IMR-90 (cell line): ENCODE measurements at regions not wholly inside any gene's neighbourhood (a gene's known extent, or its start where the extent isn't known, plus 50 kb on each side); places are given as distances from the start of the nearest gene placed in this dataset.

Experiments
- ATAC-seq: fragments of 200-7000 bp; cut with Tn5 transposase; 2 replicates; pipeline ENCODE4 v1.9.1; 2020; ENCODE audit warnings: low read depth, mild to moderate bottlenecking, moderate library complexity
- BruUV-seq: library from RNA; stranded (reverse); fragments of 400-500 nt; replicated peaks from 2 replicates; lab custom pipeline; 2021; lab: Mats Ljungman, UMichigan
- CTCF ChIA-PET: fragments of 300-600 bp; formaldehyde crosslinking; extraction: SDS; loops from one replicate; lab custom pipeline; 2021; ENCODE audit warnings: antibody characterized with exemption; lab: Yijun Ruan, JAX
- POLR2A ChIA-PET: fragments of 300-600 bp; sonication (Branson Sonifier 250); formaldehyde crosslinking; loops from one replicate; lab custom pipeline; 2022; ENCODE audit warnings: antibody characterized with exemption; ENCODE audit not compliant: unreplicated experiment; lab: Charles Lee
- DNase-seq: peaks from one replicate; pipeline ENCODE4 v3.0.0; 2013
- H2AFZ ChIP-seq: replicated peaks from 2 replicates; pipeline ENCODE3; 2013; ENCODE audit warnings: low read length, mild to moderate bottlenecking; ENCODE audit not compliant: poor library complexity
- H2AK5ac ChIP-seq: 2 replicates; pipeline ENCODE4 v1.6.1; 2013; ENCODE audit warnings: low read depth, low read length, inconsistent platforms
- H2AK9ac ChIP-seq: replicated peaks from 2 replicates; pipeline ENCODE3; 2013; ENCODE audit warnings: mild to moderate bottlenecking, low read depth, low read length, moderate library complexity; ENCODE audit not compliant: poor library complexity
- H2BK120ac ChIP-seq: 2 replicates; pipeline ENCODE4 v1.6.1; 2013; ENCODE audit warnings: low read depth, low read length, inconsistent platforms
- H2BK15ac ChIP-seq: 3 replicates; pipeline ENCODE4 v1.6.1; 2013; ENCODE audit warnings: low read depth, low read length, inconsistent platforms
- H2BK20ac ChIP-seq: 2 replicates; pipeline ENCODE4 v1.6.1; 2013; ENCODE audit warnings: low read depth, mild to moderate bottlenecking, inconsistent platforms, low read length, moderate library complexity
- H2BK5ac ChIP-seq: 2 replicates; pipeline ENCODE4 v1.6.1; 2013; ENCODE audit warnings: mild to moderate bottlenecking, low read depth, low read length, inconsistent platforms; ENCODE audit not compliant: poor library complexity, severe bottlenecking
- H3K14ac ChIP-seq: replicated peaks from 2 replicates; pipeline ENCODE4 v1.6.1; 2013; ENCODE audit warnings: low read depth, low read length, inconsistent platforms
- H3K18ac ChIP-seq: 2 replicates; pipeline ENCODE4 v1.6.1; 2013; ENCODE audit warnings: low read depth, low read length, control low read depth
- H3K23ac ChIP-seq: 2 replicates; pipeline ENCODE4 v1.6.1; 2013; ENCODE audit warnings: low read depth, low read length, inconsistent platforms
- H3K27ac ChIP-seq: 2 replicates; pipeline ENCODE4 v1.5.1; 2013; ENCODE audit warnings: mild to moderate bottlenecking, control low read depth, low read length; ENCODE audit not compliant: insufficient read depth
- H3K27me3 ChIP-seq: 2 replicates; pipeline ENCODE4 v1.6.1; 2013; ENCODE audit warnings: low read length; ENCODE audit not compliant: control insufficient read depth, insufficient read depth
- H3K36me3 ChIP-seq: 2 replicates; pipeline ENCODE4 v1.6.1; 2013; ENCODE audit warnings: low read length, mixed read lengths; ENCODE audit not compliant: control insufficient read depth, insufficient read depth
- H3K4ac ChIP-seq: 2 replicates; pipeline ENCODE4 v1.6.1; 2013; ENCODE audit warnings: low read depth, low read length, inconsistent platforms
- H3K4me1 ChIP-seq: 2 replicates; pipeline ENCODE4 v1.6.1; 2013; ENCODE audit warnings: low read length, mixed read lengths; ENCODE audit not compliant: control insufficient read depth, insufficient read depth
- H3K4me2 ChIP-seq: 2 replicates; pipeline ENCODE4 v1.6.1; 2013; ENCODE audit warnings: low read depth, mild to moderate bottlenecking, control low read depth, low read length, moderate library complexity
- H3K4me3 ChIP-seq: 2 replicates; pipeline ENCODE4 v1.5.1; 2013; ENCODE audit warnings: low read depth, mild to moderate bottlenecking, control low read depth, low read length, moderate library complexity; ENCODE audit not compliant: insufficient read depth
- H3K56ac ChIP-seq: 2 replicates; pipeline ENCODE4 v1.6.1; 2013; ENCODE audit warnings: low read length, inconsistent platforms; ENCODE audit not compliant: insufficient read depth; ENCODE audit errors: extremely low read depth
- H3K79me1 ChIP-seq, 2 experiments: 2 replicates each; pipeline ENCODE4 v1.6.1; 2013; ENCODE audit warnings: low read length in 2 of 2, inconsistent platforms in 1 of 2, low read depth in 1 of 2
- H3K9ac ChIP-seq: 2 replicates; pipeline ENCODE4 v1.6.1; 2013; ENCODE audit warnings: low read depth, low read length, control low read depth
- H3K9me1 ChIP-seq: 2 replicates; pipeline ENCODE4 v1.6.1; 2013; ENCODE audit warnings: low read length, inconsistent platforms; ENCODE audit not compliant: insufficient read depth
- H3K9me3 ChIP-seq: 2 replicates; pipeline ENCODE4 v1.6.1; 2013; ENCODE audit warnings: low read length; ENCODE audit not compliant: control insufficient read depth, insufficient read depth
- H4K20me1 ChIP-seq: 2 replicates; pipeline ENCODE4 v1.6.1; 2013; ENCODE audit warnings: low read length, inconsistent platforms; ENCODE audit not compliant: insufficient read depth
- H4K5ac ChIP-seq: 2 replicates; pipeline ENCODE4 v1.6.1; 2013; ENCODE audit warnings: mild to moderate bottlenecking, low read depth, low read length, control low read depth
- H4K8ac ChIP-seq, 2 experiments: 2 replicates each; pipeline ENCODE4 v1.6.1; 2013; ENCODE audit warnings: low read depth in 2 of 2, low read length in 2 of 2, control low read depth in 1 of 2, inconsistent platforms in 1 of 2
- H4K91ac ChIP-seq: 2 replicates; pipeline ENCODE4 v1.6.1; 2013; ENCODE audit warnings: low read depth, low read length, inconsistent platforms; ENCODE audit not compliant: insufficient read depth
- BHLHE40 ChIP-seq: fragments of 150-350 bp; IDR thresholded peaks from 2 replicates; pipeline ENCODE4 v1.6.1; 2016; ENCODE audit warnings: mild to moderate bottlenecking, low read depth, low read length
- CHD1 ChIP-seq: IDR thresholded peaks from 2 replicates; pipeline ENCODE4 v1.6.1; 2012; ENCODE audit warnings: low read depth, low read length, improper control_type of control experiment
- MAFK ChIP-seq: IDR thresholded peaks from 2 replicates; pipeline ENCODE4 v1.6.1; 2012; ENCODE audit warnings: low read depth, low read length, improper control_type of control experiment
- MAZ ChIP-seq: IDR thresholded peaks from 2 replicates; pipeline ENCODE4 v1.6.1; 2012; ENCODE audit warnings: low read depth, mild to moderate bottlenecking, low read length, improper control_type of control experiment, moderate library complexity, borderline replicate concordance
- NFE2L2 ChIP-seq: fragments of 150-350 bp; IDR thresholded peaks from 2 replicates; pipeline ENCODE4 v1.6.1; 2016; ENCODE audit warnings: low read depth, mild to moderate bottlenecking, low read length
- POLR2A ChIP-seq: IDR thresholded peaks from 2 replicates; pipeline ENCODE4 v1.6.1; 2012; ENCODE audit warnings: mild to moderate bottlenecking, low read depth, low read length
- RCOR1 ChIP-seq: IDR thresholded peaks from 2 replicates; pipeline ENCODE4 v1.6.1; 2012; ENCODE audit warnings: mild to moderate bottlenecking, low read length, improper control_type of control experiment; ENCODE audit not compliant: insufficient replicate concordance
- RFX5 ChIP-seq: IDR thresholded peaks from 2 replicates; pipeline ENCODE4 v1.8.0; 2012; ENCODE audit warnings: low read depth, mild to moderate bottlenecking, low read length, moderate library complexity
- SMC3 ChIP-seq: fragments of 150-350 bp; IDR thresholded peaks from 2 replicates; pipeline ENCODE4 v1.6.1; 2016; ENCODE audit warnings: low read depth, mild to moderate bottlenecking, antibody characterized with exemption, low read length, moderate library complexity
- WGBS, 2 experiments: methylation state at CpG; one replicate each; pipeline versions ENCODE4 v1.1.5 to v1.1.7; 2013; ENCODE audit warnings: missing lambda C conversion rate in 2 of 2; ENCODE audit not compliant: insufficient read length in 1 of 2; ENCODE audit errors: extremely low coverage in 2 of 2; 5-methylcytosine and 5-hydroxymethylcytosine counted together
- dilution Hi-C: fragments of 300-500 bp; cut with HindIII; formaldehyde crosslinking; loops from one replicate; pipeline ENCODE4 v1.14.3; 2018; ENCODE audit warnings: low sequenced_read_pairs; ENCODE audit not compliant: unreplicated experiment
- in situ Hi-C: fragments of 300-500 bp; cut with MboI; formaldehyde crosslinking; loops from 3 replicates; pipeline ENCODE4 v1.14.3; 2019; ENCODE audit warnings: low sequenced_read_pairs, inconsistent platforms, mixed read lengths
- intact Hi-C: fragments of 100-400 bp; cut with micrococcal nuclease; formaldehyde crosslinking; loops from 2 replicates; pipeline ENCODE4 v1.10.0; 2022
- TF ChIP-seq, protein P1 (sequence below): conservative IDR thresholded peaks from 2 replicates; pipeline ENCODE4 v1.5.1; 2012; ENCODE audit warnings: mild to moderate bottlenecking, low read depth, low read length, improper control_type of control experiment
- TF ChIP-seq, protein P2 (sequence below): fragments of 150-350 bp; IDR thresholded peaks from 2 replicates; pipeline ENCODE4 v1.6.1; 2016; ENCODE audit warnings: low read depth, mild to moderate bottlenecking, low read length, moderate library complexity, borderline replicate concordance
- TF ChIP-seq, protein P3 (sequence below): fragments of 150-350 bp; IDR thresholded peaks from 2 replicates; pipeline ENCODE4 v1.6.1; 2017; ENCODE audit warnings: mild to moderate bottlenecking, antibody characterized with exemption, low read length, low read depth

DNA sequence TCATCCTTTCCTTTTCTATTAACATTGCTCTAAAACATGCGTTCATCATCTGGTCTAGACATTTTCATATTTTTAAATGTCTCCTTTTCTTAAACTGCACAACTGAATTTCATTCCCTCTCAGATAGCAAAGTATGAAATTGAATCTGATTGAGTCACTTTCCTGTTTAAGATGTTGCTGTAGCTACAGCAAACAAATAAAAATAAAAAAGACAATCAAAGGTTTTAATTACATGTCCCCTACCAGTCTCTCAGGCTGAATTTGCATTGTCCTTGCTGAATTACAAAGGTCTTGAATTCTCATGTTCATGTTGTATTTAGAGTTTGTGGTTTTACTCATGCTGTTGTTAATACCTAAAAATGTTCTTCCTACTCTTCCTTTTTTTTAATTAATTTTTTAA is 537.9 kb upstream of the LRATD1 start:
- DNase-seq, result no peak
- in situ Hi-C loops (no loop called here), intact Hi-C loops (no loop called here), dilution Hi-C loops (no loop called here)
- H2AFZ ChIP-seq, result no peak overlapping the region
- H3K27ac ChIP-seq, result no peak overlapping the region
- no peak overlapping the region for H2BK120ac ChIP-seq
- no peaks in the 10 kb centered on the region for H3K27me3 ChIP-seq
- H4K8ac ChIP-seq, result no peak overlapping the region
- ATAC-seq, result no peak
- H3K4me2 ChIP-seq, result no peak overlapping the region
- H2AK5ac ChIP-seq, result no peak overlapping the region
- no peak overlapping the region for H3K4me3 ChIP-seq
- no peak overlapping the region for H4K91ac ChIP-seq
- H3K18ac ChIP-seq, result no peak overlapping the region
- BruUV-seq, result no TSS peak
- H3K14ac ChIP-seq, result no peak overlapping the region
- ChIA-PET CTCF (no interaction called here), POLR2A (no interaction called here)
- H3K4ac ChIP-seq, result no peak overlapping the region
- peaks cover 2% of the 10 kb centered on the region; the same call in 1 of the 2 replicates for H3K9me3 ChIP-seq
- H3K56ac ChIP-seq, result no peak overlapping the region
- no peaks in the 10 kb centered on the region for H4K20me1 ChIP-seq
- H3K23ac ChIP-seq, result no peak overlapping the region
- H3K79me1 ChIP-seq, result no peaks in the 10 kb centered on the region
- H3K9ac ChIP-seq, result no peak overlapping the region
- H3K4me1 ChIP-seq, result no peaks in the 10 kb centered on the region
- no peak overlapping the region for H2AK9ac ChIP-seq
- TF ChIP-seq RCOR1, result no peak
- TF ChIP-seq, protein P1, sequence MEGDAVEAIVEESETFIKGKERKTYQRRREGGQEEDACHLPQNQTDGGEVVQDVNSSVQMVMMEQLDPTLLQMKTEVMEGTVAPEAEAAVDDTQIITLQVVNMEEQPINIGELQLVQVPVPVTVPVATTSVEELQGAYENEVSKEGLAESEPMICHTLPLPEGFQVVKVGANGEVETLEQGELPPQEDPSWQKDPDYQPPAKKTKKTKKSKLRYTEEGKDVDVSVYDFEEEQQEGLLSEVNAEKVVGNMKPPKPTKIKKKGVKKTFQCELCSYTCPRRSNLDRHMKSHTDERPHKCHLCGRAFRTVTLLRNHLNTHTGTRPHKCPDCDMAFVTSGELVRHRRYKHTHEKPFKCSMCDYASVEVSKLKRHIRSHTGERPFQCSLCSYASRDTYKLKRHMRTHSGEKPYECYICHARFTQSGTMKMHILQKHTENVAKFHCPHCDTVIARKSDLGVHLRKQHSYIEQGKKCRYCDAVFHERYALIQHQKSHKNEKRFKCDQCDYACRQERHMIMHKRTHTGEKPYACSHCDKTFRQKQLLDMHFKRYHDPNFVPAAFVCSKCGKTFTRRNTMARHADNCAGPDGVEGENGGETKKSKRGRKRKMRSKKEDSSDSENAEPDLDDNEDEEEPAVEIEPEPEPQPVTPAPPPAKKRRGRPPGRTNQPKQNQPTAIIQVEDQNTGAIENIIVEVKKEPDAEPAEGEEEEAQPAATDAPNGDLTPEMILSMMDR, result no peak
- no peak for TF ChIP-seq CHD1
- TF ChIP-seq MAFK, result no peak
- TF ChIP-seq POLR2A, result no peak
- TF ChIP-seq, protein P2, sequence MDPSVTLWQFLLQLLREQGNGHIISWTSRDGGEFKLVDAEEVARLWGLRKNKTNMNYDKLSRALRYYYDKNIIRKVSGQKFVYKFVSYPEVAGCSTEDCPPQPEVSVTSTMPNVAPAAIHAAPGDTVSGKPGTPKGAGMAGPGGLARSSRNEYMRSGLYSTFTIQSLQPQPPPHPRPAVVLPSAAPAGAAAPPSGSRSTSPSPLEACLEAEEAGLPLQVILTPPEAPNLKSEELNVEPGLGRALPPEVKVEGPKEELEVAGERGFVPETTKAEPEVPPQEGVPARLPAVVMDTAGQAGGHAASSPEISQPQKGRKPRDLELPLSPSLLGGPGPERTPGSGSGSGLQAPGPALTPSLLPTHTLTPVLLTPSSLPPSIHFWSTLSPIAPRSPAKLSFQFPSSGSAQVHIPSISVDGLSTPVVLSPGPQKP, result no peak
- TF ChIP-seq, protein P3, sequence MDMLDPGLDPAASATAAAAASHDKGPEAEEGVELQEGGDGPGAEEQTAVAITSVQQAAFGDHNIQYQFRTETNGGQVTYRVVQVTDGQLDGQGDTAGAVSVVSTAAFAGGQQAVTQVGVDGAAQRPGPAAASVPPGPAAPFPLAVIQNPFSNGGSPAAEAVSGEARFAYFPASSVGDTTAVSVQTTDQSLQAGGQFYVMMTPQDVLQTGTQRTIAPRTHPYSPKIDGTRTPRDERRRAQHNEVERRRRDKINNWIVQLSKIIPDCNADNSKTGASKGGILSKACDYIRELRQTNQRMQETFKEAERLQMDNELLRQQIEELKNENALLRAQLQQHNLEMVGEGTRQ, result no peak
- TF ChIP-seq RFX5, result no peak
- TF ChIP-seq NFE2L2, result no peak
- no peak for TF ChIP-seq MAZ
- TF ChIP-seq BHLHE40, result no peak
- no peak for TF ChIP-seq SMC3
- no peak overlapping the region for H2BK20ac ChIP-seq
- H3K36me3 ChIP-seq, result no peaks in the 10 kb centered on the region
- no peak overlapping the region for H4K5ac ChIP-seq
- no peaks in the 10 kb centered on the region for H3K9me1 ChIP-seq
- H2BK5ac ChIP-seq, result no peak overlapping the region
- no peak overlapping the region for H2BK15ac ChIP-seq
- WGBS, 2 experiments, result no CpG with 5 or more reads among the region's 1 CpG
